ENCODE measurements at regions not wholly inside any gene's neighbourhood (a gene's known extent, or its start where the extent isn't known, plus 50 kb on each side); places are given as distances from the start of the nearest gene placed in this dataset.
"Not testable (repeated sequence)": the region's sequence is repeated elsewhere in the genome, so short reads cannot be mapped to it uniquely, and the experiment has no call there.

DNA sequence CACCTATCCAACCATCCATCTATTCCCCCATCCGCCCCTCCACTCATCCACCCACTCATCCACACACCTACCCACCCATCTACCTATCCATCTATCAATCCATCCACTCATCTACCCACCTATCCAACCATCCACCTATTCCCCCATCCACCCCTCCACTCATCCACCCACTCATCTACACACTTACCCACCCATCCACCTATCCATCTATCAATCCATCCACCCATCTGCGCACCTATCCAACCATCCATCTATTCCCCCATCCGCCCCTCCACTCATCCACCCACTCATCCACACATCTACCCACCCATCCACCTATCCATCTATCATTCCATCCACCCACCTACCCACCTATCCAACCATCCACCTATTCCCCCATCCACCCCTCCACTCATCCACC, 81.4 kb upstream of the PITRM1 start:
- TF ChIP-seq, protein P1, sequence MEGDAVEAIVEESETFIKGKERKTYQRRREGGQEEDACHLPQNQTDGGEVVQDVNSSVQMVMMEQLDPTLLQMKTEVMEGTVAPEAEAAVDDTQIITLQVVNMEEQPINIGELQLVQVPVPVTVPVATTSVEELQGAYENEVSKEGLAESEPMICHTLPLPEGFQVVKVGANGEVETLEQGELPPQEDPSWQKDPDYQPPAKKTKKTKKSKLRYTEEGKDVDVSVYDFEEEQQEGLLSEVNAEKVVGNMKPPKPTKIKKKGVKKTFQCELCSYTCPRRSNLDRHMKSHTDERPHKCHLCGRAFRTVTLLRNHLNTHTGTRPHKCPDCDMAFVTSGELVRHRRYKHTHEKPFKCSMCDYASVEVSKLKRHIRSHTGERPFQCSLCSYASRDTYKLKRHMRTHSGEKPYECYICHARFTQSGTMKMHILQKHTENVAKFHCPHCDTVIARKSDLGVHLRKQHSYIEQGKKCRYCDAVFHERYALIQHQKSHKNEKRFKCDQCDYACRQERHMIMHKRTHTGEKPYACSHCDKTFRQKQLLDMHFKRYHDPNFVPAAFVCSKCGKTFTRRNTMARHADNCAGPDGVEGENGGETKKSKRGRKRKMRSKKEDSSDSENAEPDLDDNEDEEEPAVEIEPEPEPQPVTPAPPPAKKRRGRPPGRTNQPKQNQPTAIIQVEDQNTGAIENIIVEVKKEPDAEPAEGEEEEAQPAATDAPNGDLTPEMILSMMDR (IDR thresholded peaks at IDR 0.05) = not testable (repeated sequence)
- not testable (repeated sequence) for TF ChIP-seq POLR2A (IDR thresholded peaks at IDR 0.05)
